ENCODE measurements at regions not wholly inside any gene's neighbourhood (a gene's known extent, or its start where the extent isn't known, plus 50 kb on each side); places are given as distances from the start of the nearest gene placed in this dataset.
"Not testable (repeated sequence)": the region's sequence is repeated elsewhere in the genome, so short reads cannot be mapped to it uniquely, and the experiment has no call there.

DNA sequence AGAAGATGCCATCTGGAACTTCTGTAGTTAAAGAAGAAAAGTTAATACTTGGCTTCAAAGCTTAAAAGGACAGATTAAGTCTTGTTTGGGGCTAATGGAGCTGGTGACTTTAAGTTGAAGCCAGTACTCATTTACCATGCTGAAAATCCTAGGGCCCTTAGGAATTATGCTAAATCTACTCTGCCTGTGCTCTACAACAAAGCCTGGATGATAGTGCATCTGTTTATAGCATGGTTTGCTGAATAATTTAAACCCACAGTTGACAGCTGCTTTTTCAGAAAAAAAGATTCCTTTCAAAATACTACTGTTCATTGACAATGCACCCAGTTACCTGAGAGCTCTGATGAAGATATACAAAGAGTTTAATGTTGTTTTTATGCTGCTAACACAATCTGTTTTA lies 393.5 kb downstream of the MAT2B start:
- TF ChIP-seq, protein P1, sequence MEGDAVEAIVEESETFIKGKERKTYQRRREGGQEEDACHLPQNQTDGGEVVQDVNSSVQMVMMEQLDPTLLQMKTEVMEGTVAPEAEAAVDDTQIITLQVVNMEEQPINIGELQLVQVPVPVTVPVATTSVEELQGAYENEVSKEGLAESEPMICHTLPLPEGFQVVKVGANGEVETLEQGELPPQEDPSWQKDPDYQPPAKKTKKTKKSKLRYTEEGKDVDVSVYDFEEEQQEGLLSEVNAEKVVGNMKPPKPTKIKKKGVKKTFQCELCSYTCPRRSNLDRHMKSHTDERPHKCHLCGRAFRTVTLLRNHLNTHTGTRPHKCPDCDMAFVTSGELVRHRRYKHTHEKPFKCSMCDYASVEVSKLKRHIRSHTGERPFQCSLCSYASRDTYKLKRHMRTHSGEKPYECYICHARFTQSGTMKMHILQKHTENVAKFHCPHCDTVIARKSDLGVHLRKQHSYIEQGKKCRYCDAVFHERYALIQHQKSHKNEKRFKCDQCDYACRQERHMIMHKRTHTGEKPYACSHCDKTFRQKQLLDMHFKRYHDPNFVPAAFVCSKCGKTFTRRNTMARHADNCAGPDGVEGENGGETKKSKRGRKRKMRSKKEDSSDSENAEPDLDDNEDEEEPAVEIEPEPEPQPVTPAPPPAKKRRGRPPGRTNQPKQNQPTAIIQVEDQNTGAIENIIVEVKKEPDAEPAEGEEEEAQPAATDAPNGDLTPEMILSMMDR (IDR thresholded peaks at IDR 0.05; ENCODE audit: low read depth, low read length, missing control alignments), result no peak
- DNase-seq (ENCODE audit: extremely low read depth, low read depth), result no peak
- no peak overlapping the region for H3K4me3 ChIP-seq (replicated peaks; ENCODE audit: low read depth, low read length)

DNA sequence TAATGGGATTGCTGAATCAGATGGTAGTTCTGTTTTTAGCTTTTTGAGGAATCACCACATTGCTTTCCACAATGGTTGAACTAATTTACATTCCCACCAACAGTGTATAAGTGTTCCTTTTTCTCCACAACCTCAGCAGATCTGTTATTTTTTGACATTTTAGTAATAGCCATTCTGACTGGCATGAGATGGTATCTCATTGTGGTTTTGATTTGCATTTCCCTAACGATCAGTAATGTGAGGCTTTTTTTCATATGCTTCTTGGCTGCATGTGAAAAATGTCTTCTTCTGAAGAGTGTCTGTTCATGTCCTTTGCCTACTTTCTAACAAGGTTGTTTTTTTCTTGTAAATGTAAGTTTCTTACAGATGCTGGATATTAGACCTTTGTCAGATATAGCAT lies 402.4 kb downstream of the MAT2B start:
- DNase-seq (ENCODE audit: extremely low read depth, low read depth); H3K4me3 ChIP-seq (replicated peaks; ENCODE audit: low read depth, low read length): not testable (repeated sequence)

DNA sequence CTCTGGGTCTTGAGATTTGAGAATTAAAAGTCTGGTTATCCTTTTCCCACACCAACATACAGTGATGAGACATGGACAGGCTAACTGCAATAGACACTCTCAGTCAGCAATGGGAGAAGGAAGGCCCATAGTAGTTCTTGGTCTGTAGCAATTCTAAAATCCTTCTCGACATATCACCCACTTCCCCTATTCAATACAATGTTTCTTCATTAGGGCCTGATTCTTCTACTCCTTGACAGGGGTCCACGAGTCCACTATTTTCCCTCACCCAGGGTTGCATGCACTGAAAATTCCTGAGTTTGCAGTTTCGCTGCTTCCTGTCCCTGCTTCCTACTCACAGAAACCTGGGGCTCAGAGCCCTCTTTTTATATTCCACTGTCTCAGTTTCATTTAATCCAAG lies 402.8 kb downstream of the MAT2B start:
- no peak overlapping the region for H3K4me3 ChIP-seq (replicated peaks; ENCODE audit: low read depth, low read length)
- no peak for DNase-seq (ENCODE audit: extremely low read depth, low read depth)
- TF ChIP-seq, protein P1 (IDR thresholded peaks at IDR 0.05; ENCODE audit: low read depth, low read length, missing control alignments), result no peak

DNA sequence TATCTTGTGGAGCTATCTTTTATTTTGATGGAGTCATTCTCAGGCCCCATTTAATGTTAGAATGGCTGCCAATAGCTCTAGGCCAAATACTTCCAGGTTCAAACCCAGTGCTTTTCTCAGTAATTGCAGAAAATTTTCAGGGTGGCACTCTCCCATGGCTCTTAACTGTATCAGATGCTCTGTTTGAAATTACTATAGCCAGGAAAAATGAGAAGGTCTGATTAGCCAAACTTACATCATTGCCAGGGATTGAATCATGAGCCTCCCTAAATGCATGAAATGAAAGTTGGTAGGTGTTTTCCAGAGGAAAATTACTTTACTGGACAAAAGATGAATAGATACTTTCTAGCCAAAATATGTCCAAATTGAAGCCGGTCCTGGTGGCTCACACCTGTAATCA lies 404.8 kb downstream of the MAT2B start:
- TF ChIP-seq, protein P1 (IDR thresholded peaks at IDR 0.05; ENCODE audit: low read depth, low read length, missing control alignments), result no peak
- H3K4me3 ChIP-seq (replicated peaks; ENCODE audit: low read depth, low read length), result no peak overlapping the region
- DNase-seq (ENCODE audit: extremely low read depth, low read depth), result no peak

DNA sequence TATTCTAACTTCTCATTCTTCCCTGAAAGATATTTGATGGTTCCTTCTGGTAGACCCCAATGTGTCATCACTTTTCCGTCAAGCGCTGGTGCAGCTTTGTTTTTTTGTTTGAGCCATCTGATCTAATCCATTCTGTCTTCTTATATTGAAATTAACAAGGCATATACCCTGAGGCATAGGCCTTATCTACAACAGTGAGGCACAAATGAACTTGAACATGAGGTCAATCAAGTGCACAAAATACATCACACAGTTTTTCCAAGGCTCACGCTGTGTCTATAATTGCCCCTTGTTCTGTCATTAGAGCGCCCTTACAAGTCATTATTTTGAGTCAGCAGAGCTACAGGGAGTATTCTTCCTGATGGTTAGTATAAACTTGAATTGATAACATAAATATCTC lies 406.6 kb downstream of the MAT2B start:
- no peak overlapping the region for H3K4me3 ChIP-seq (replicated peaks; ENCODE audit: low read depth, low read length)
- TF ChIP-seq, protein P1 (IDR thresholded peaks at IDR 0.05; ENCODE audit: low read depth, low read length, missing control alignments), result no peak
- no peak for DNase-seq (ENCODE audit: extremely low read depth, low read depth)

DNA sequence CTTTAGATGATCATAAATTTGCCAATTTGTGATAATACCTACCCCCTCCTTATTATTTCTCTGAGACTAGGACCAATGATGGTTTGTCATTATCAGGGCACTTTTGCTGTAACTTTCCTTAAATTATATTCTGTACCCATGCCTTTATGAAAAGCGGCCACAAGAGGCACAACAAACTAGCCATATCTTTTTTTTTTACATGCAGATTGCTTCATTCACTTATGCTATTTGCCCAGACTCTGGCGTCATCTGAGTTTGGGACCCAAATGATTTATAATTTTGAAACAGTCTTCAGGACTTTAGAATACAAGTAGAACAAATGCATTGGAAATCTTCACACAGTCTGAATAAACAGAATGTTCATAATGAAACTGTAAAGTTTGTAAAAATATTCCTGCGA lies 408.1 kb downstream of the MAT2B start:
- DNase-seq (ENCODE audit: extremely low read depth, low read depth), result no peak
- TF ChIP-seq, protein P1 (IDR thresholded peaks at IDR 0.05; ENCODE audit: low read depth, low read length, missing control alignments), result no peak
- no peak overlapping the region for H3K4me3 ChIP-seq (replicated peaks; ENCODE audit: low read depth, low read length)

DNA sequence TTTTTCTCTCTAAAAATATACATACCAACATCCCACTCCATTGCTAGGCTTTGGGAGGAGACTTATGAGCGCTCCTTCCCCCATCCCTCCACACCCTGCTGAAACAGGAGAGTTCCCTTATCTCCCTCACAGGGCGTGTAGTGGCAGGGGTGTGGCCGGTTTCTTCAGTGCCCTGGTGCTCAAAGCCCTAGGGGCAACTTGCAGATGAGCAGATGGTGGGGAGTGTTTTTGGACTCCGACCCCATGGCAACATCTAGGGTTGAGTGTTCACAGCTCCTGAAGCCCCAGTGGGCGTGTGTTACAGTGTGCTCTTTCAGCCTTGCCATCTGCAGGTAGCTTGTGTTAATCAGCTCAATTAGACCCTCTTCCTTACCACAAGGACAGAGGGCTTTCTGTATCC lies 409.5 kb downstream of the MAT2B start:
- no peak for DNase-seq (ENCODE audit: extremely low read depth, low read depth)

More for the DNA sequence above, 409.5 kb downstream of the MAT2B start:
- H3K4me3 ChIP-seq (replicated peaks; ENCODE audit: low read depth, low read length), result no peak overlapping the region
- TF ChIP-seq, protein P1 (IDR thresholded peaks at IDR 0.05; ENCODE audit: low read depth, low read length, missing control alignments), result no peak
